Lung (tissue), 11 donors: ENCODE measurements at regions not wholly inside any gene's neighbourhood (a gene's known extent, or its start where the extent isn't known, plus 50 kb on each side); places are given as distances from the start of the nearest gene placed in this dataset.

Source experiments
- ATAC-seq: fragments of 200-7000 bp; cut with Tn5 transposase; one replicate; pipeline ENCODE4 v1.9.1; 2020; ENCODE audit warnings: moderate number of reproducible peaks; ENCODE audit not compliant: insufficient read depth, low FRiP score
- DNase-seq, 3 donors: peaks; one replicate each; pipeline ENCODE4 v3.0.0-alpha.2; 2013 to 2017
- H3K27ac ChIP-seq, 2 donors: one replicate each; pipeline ENCODE4 v1.5.1; 2013; ENCODE audit warnings: mild to moderate bottlenecking in 2 of 2, moderate library complexity in 2 of 2, control low read depth in 1 of 2, inconsistent platforms in 1 of 2, low read depth in 1 of 2, low read length in 1 of 2
- H3K27me3 ChIP-seq, 3 donors: one replicate each; pipeline ENCODE4 v1.5.1; 2013; ENCODE audit warnings: low read length in 2 of 3; ENCODE audit not compliant: control insufficient read depth in 3 of 3, insufficient read depth in 3 of 3
- H3K36me3 ChIP-seq, 4 donors: one replicate each; pipeline ENCODE4 v1.5.1; 2013; ENCODE audit warnings: low read length in 4 of 4, mild to moderate bottlenecking in 1 of 4, moderate library complexity in 1 of 4; ENCODE audit not compliant: control insufficient read depth in 4 of 4, insufficient read depth in 4 of 4
- H3K4me1 ChIP-seq, 5 donors: one replicate each; pipeline ENCODE4 v1.5.1; 2013; ENCODE audit warnings: low read length in 5 of 5, mild to moderate bottlenecking in 2 of 5, moderate library complexity in 1 of 5; ENCODE audit not compliant: control insufficient read depth in 5 of 5, insufficient read depth in 5 of 5
- H3K4me3 ChIP-seq: one replicate; pipeline ENCODE4 v1.5.1; 2013; ENCODE audit warnings: mild to moderate bottlenecking, control low read depth, moderate library complexity
- H3K9ac ChIP-seq, 2 donors: one replicate each; pipeline ENCODE4 v1.5.1; 2013; ENCODE audit warnings: low read length in 2 of 2, control low read depth in 1 of 2; ENCODE audit not compliant: insufficient read depth in 1 of 2
- H3K9me3 ChIP-seq, 4 donors: one replicate each; pipeline ENCODE4 v1.5.1; 2013; ENCODE audit warnings: low read length in 3 of 4, mild to moderate bottlenecking in 1 of 4, moderate library complexity in 1 of 4; ENCODE audit not compliant: control insufficient read depth in 4 of 4, insufficient read depth in 3 of 4
- CTCF ChIP-seq: IDR thresholded peaks from 2 replicates; pipeline ENCODE4 v1.5.1; 2012; ENCODE audit warnings: mild to moderate bottlenecking; ENCODE audit errors: control extremely low read depth, extremely low read depth
- WGBS, 2 donors: extraction: QIAGEN DNeasy Blood & Tissue Kit; methylation state at CpG; one replicate each; pipeline ENCODE4 v1.1.7; 2013; 5-methylcytosine and 5-hydroxymethylcytosine counted together
- donor health status: control.
- donor health status: control.
- donor health status: Bipolar disorder and iron deficiency.
- donor health status: healthy.
- donor health status: DM: yes; HTN: yes; CAD: no.

DNA sequence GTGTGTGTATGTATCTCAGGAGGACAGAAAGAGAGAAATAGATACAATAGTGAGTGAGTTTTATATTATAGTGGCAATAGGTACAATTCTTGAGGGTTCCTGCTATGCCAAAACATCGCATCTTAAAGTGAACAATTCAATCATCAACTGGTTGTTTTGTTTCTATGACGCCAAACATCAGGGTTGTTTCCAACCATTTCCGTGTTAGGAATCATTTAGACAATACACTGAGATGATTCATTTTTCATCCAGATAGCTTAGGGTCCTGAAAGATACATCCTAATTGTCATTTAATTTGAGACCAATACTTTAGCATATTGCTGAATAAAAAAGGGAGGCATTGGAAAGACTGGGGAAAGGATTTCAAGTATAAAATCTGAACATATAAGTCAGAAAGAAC is 472.2 kb downstream of the MCTP2 start:
- H3K27me3 ChIP-seq = no peaks in the 10 kb centered on the region
- peak in 1 of 3 donors; percentile 15 for DNase-seq
- 60 to 79% methylated on average over 3 of the region's 3 CpGs for WGBS, 2 donors
- H3K36me3 ChIP-seq = no peaks in the 10 kb centered on the region
- no peak for ATAC-seq
- no peak overlapping the region for H3K4me3 ChIP-seq
- H3K9me3 ChIP-seq = peaks cover 0 to 3% (median 1%) of the 10 kb centered on the region in 4 donors
- H3K9ac ChIP-seq = no peak overlapping the region
- TF ChIP-seq CTCF = no peak
- H3K27ac ChIP-seq = no peak overlapping the region
- H3K4me1 ChIP-seq = no peaks in the 10 kb centered on the region

- H3K36me3 ChIP-seq = no peaks in the 10 kb centered on the region
- DNase-seq (no peak), ATAC-seq (no peak)
- H3K4me1 ChIP-seq = no peaks in the 10 kb centered on the region
- no peak for TF ChIP-seq CTCF
- H3K9me3 ChIP-seq = peaks cover 0 to 3% (median 1%) of the 10 kb centered on the region in 4 donors
- no peak overlapping the region for H3K27ac ChIP-seq
- H3K27me3 ChIP-seq = no peaks in the 10 kb centered on the region
- no peak overlapping the region for H3K4me3 ChIP-seq
- H3K9ac ChIP-seq = no peak overlapping the region
Observed at GRCh38 chr15:94704421-94704820, 473.1 kb downstream of the MCTP2 start.

DNA sequence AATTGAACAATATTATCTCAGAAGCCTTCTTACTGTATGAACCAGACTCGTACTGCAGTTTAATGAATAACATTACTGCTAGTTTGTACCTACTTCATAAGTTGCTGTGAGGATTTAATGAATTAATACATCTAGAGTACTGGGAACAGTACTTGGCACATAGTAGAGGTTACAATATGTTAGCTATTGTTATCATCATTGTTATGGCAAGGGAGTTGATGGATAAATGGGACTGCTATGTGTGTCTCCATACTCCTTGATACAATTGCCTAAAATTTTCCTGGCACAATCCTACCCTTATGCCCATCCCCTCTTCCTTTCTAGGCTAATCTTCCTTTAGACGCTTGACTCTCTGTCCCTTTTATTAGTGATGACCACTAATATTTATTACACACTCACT is 473.6 kb downstream of the MCTP2 start:
- H3K27me3 ChIP-seq = no peaks in the 10 kb centered on the region
- H3K4me1 ChIP-seq = no peaks in the 10 kb centered on the region
- 71 to 76% methylated on average over 2 of the region's 2 CpGs for WGBS, 2 donors
- H3K9ac ChIP-seq = no peak overlapping the region
- peaks cover 0 to 3% (median 1%) of the 10 kb centered on the region in 4 donors for H3K9me3 ChIP-seq
- H3K27ac ChIP-seq = no peak overlapping the region
- no peak overlapping the region for H3K4me3 ChIP-seq
- H3K36me3 ChIP-seq = no peaks in the 10 kb centered on the region
- TF ChIP-seq CTCF = no peak
- ATAC-seq (no peak), DNase-seq (no peak)

- H3K4me3 ChIP-seq = no peak overlapping the region
- H3K36me3 ChIP-seq = no peaks in the 10 kb centered on the region
- TF ChIP-seq CTCF = no peak
- DNase-seq (no peak), ATAC-seq (no peak)
- no peak overlapping the region for H3K9ac ChIP-seq
- peaks cover 0 to 3% (median 1%) of the 10 kb centered on the region in 4 donors for H3K9me3 ChIP-seq
- peaks cover 0 to 7% (median 0%) of the 10 kb centered on the region in 5 donors for H3K4me1 ChIP-seq
- H3K27me3 ChIP-seq = no peaks in the 10 kb centered on the region
- WGBS, 2 donors = 94 to 96% methylated on average over 9 of the region's 9 CpGs
- H3K27ac ChIP-seq = no peak overlapping the region
Observed at GRCh38 chr15:94709319-94709718, 478.0 kb downstream of the MCTP2 start.
